K562 (cell line): ENCODE measurements at regions not wholly inside any gene's neighbourhood (a gene's known extent, or its start where the extent isn't known, plus 50 kb on each side); places are given as distances from the start of the nearest gene placed in this dataset.

Experiments used
- ATAC-seq: fragments of 200-7000 bp; cut with Tn5 transposase; 3 replicates; pipeline ENCODE4 v1.9.1; 2020; ENCODE audit warnings: moderate library complexity
- BruUV-seq: library from RNA; stranded (reverse); fragments of 400-500 nt; replicated peaks from 2 replicates; lab custom pipeline; 2021; lab: Mats Ljungman, UMichigan
- CTCF ChIA-PET: fragments of 300-600 bp; formaldehyde crosslinking; extraction: SDS; loops from one replicate; lab custom pipeline; 2021; ENCODE audit warnings: low intra/inter-chr PET ratio; lab: Yijun Ruan, JAX
- POLR2A ChIA-PET: fragments of 300-600, 350-650 bp; sonication (Branson Sonifier 250); formaldehyde crosslinking; extraction: SDS; loops from one replicate; lab custom pipeline; 2021; ENCODE audit warnings: antibody characterized with exemption, inconsistent platforms; lab: Yijun Ruan, JAX
- DNase-seq, 4 experiments: peaks; one replicate each; pipeline versions ENCODE4 v3.0.0 to v3.0.0-alpha.2; 2011 to 2018; ENCODE audit warnings: low spot score in 3 of 4, mixed read lengths in 3 of 4; ENCODE audit errors: extremely low read depth in 1 of 4
- FAIRE-seq: peaks from 2 replicates; lab custom pipeline; 2011; peaks lifted over from hg19 to GRCh38; lab: Jason Lieb, UNC
- H2AFZ ChIP-seq: 2 replicates; pipeline ENCODE4 v1.6.0; 2011; ENCODE audit warnings: low read depth, low read length, control low read depth, inconsistent platforms
- H3K27ac ChIP-seq: fragments of 200-600 bp; 3 replicates; pipeline ENCODE4 v1.8.0; 2011; ENCODE audit warnings: low read depth, mild to moderate bottlenecking, control low read depth, inconsistent platforms, low read length, moderate library complexity, mixed read lengths; ENCODE audit errors: extremely low read depth
- H3K27me3 ChIP-seq, 2 experiments: fragments of 300-600 bp in 1 of 2; 2 replicates in 1 of 2; 3 replicates in 1 of 2; pipeline versions ENCODE4 v1.6.0 to v1.8.0; 2011; ENCODE audit warnings: inconsistent platforms in 2 of 2, low read length in 2 of 2, mild to moderate bottlenecking in 1 of 2, mixed read lengths in 1 of 2, moderate library complexity in 1 of 2; ENCODE audit not compliant: control insufficient read depth in 2 of 2, insufficient read depth in 2 of 2
- H3K36me3 ChIP-seq: fragments of 300-600 bp; 3 replicates; pipeline ENCODE4 v1.8.0; 2011; ENCODE audit warnings: mild to moderate bottlenecking, low read length, inconsistent platforms; ENCODE audit not compliant: control insufficient read depth, insufficient read depth
- H3K4me1 ChIP-seq, 2 experiments: fragments of 200-600 bp in 1 of 2; replicated peaks in 1 of 2; 2 replicates in 1 of 2; 3 replicates in 1 of 2; pipeline versions ENCODE4 v1.5.1 to v1.8.0; 2011; ENCODE audit warnings: inconsistent platforms in 2 of 2, low read length in 2 of 2, mild to moderate bottlenecking in 1 of 2, mixed read lengths in 1 of 2, moderate library complexity in 1 of 2; ENCODE audit not compliant: control insufficient read depth in 2 of 2, insufficient read depth in 2 of 2
- H3K4me2 ChIP-seq: 2 replicates; pipeline ENCODE4 v1.6.1; 2011; ENCODE audit warnings: low read length, control low read depth, inconsistent platforms, mixed read lengths; ENCODE audit not compliant: insufficient read depth
- H3K4me3 ChIP-seq: fragments of 200-600 bp; sonication (generic), shearing (Covaris generic); 2 replicates; pipeline ENCODE4 v1.5.1; 2016; ENCODE audit warnings: control low read depth, inconsistent platforms
- H3K79me2 ChIP-seq: fragments of 200-600 bp; 3 replicates; pipeline ENCODE4 v1.8.0; 2011; ENCODE audit warnings: low read length, inconsistent platforms; ENCODE audit not compliant: control insufficient read depth, insufficient read depth
- H3K9ac ChIP-seq, 2 experiments: 2 replicates each; pipeline versions ENCODE4 v1.6.0 to v1.6.1; 2011; ENCODE audit warnings: low read depth in 2 of 2, low read length in 2 of 2, control low read depth in 1 of 2, inconsistent platforms in 1 of 2, mild to moderate bottlenecking in 1 of 2, mixed read lengths in 1 of 2; ENCODE audit not compliant: insufficient read depth in 1 of 2
- H3K9me1 ChIP-seq: one replicate; pipeline ENCODE4 v1.6.0; 2011; ENCODE audit warnings: inconsistent platforms, mild to moderate bottlenecking, low read length, moderate library complexity; ENCODE audit not compliant: control insufficient read depth, insufficient read depth
- H3K9me3 ChIP-seq: replicated peaks from 2 replicates; pipeline ENCODE4 v1.5.1; 2011; ENCODE audit warnings: low read depth, low read length, inconsistent platforms; ENCODE audit not compliant: control insufficient read depth, insufficient read depth
- H4K20me1 ChIP-seq: replicated peaks from 2 replicates; pipeline ENCODE4 v1.6.1; 2011; ENCODE audit warnings: low read length, inconsistent platforms, mixed read lengths; ENCODE audit not compliant: control insufficient read depth, insufficient read depth
- C11orf30 ChIP-seq: fragments of 450-650 bp; IDR thresholded peaks from 2 replicates; pipeline ENCODE4 v1.6.1; 2016; ENCODE audit warnings: low read depth, mild to moderate bottlenecking
- CAMTA2 ChIP-seq: fragments of 250-450 bp; sonication (Bioruptor Pico); conservative IDR thresholded peaks from 2 replicates; pipeline ENCODE4 v1.5.1; 2022
- ELF4 ChIP-seq: fragments of 450-650 bp; formaldehyde crosslinking; IDR thresholded peaks from 2 replicates; pipeline ENCODE4 v1.4.0; 2022; ENCODE audit warnings: missing genetic modification characterization
- FOS ChIP-seq: IDR thresholded peaks from 3 replicates; pipeline ENCODE4 v1.6.1; 2011; ENCODE audit not compliant: insufficient read length; ENCODE audit errors: extremely low read depth
- GTF2F1 ChIP-seq: IDR thresholded peaks from 2 replicates; pipeline ENCODE4 v1.6.1; 2011; ENCODE audit warnings: low read depth, low read length, improper control_type of control experiment
- KDM5B ChIP-seq: fragments of 200-600 bp; sonication (generic); IDR thresholded peaks from 2 replicates; pipeline ENCODE4 v1.6.1; 2012; ENCODE audit warnings: low read depth, mild to moderate bottlenecking, moderate library complexity, low read length, control low read depth, inconsistent platforms; ENCODE audit not compliant: insufficient replicate concordance
- MCM7 ChIP-seq, 2 experiments: fragments of 450-650 bp; IDR thresholded peaks; 2 replicates each; pipeline ENCODE4 v1.6.1; 2016 to 2018
- MYBL2 ChIP-seq, 2 experiments: fragments of 450-650 bp in 1 of 2; sonication (generic) in 1 of 2; formaldehyde crosslinking in 1 of 2; IDR thresholded peaks; 2 replicates each; pipeline versions ENCODE4 v1.6.1 to v1.8.1; 2017 to 2022; ENCODE audit warnings: borderline replicate concordance in 1 of 2, inconsistent platforms in 1 of 2, low read depth in 1 of 2, mild to moderate bottlenecking in 1 of 2, missing genetic modification reagents in 1 of 2, moderate library complexity in 1 of 2
- NFRKB ChIP-seq: fragments of 450-650 bp; IDR thresholded peaks from 2 replicates; pipeline ENCODE4 v1.6.1; 2016; ENCODE audit warnings: low read depth
- SMC3 ChIP-seq: conservative IDR thresholded peaks from 2 replicates; pipeline ENCODE4 v1.6.1; 2011; ENCODE audit warnings: low read depth, low read length, improper control_type of control experiment; ENCODE audit not compliant: insufficient read depth
- TCF3 ChIP-seq: sonication (generic); formaldehyde crosslinking; IDR thresholded peaks from 2 replicates; pipeline ENCODE4 v1.4.0; 2020; ENCODE audit warnings: mild to moderate bottlenecking, missing genetic modification reagents
- U2AF2 ChIP-seq: fragments of 200-400 bp; formaldehyde crosslinking; optimal IDR thresholded peaks from 2 replicates; pipeline ENCODE3; 2017; ENCODE audit warnings: low read depth, mild to moderate bottlenecking, low read length
- YY1 ChIP-seq, 3 experiments: IDR thresholded peaks; 2 replicates each; pipeline ENCODE4 v1.6.1; 2011; ENCODE audit warnings: low read length in 2 of 3, mild to moderate bottlenecking in 2 of 3, moderate library complexity in 2 of 3, borderline replicate concordance in 1 of 3, control low read depth in 1 of 3, low read depth in 1 of 3; ENCODE audit not compliant: insufficient read depth in 3 of 3, insufficient replicate concordance in 2 of 3, control insufficient read depth in 1 of 3, insufficient read length in 1 of 3; ENCODE audit errors: extremely low read depth in 1 of 3
- ZFX ChIP-seq: sonication (generic); formaldehyde crosslinking; IDR thresholded peaks from 2 replicates; pipeline ENCODE4 v1.8.0; 2022; ENCODE audit warnings: mild to moderate bottlenecking, missing genetic modification reagents, moderate library complexity
- ZNF134 ChIP-seq: fragments of 250-450 bp; sonication (Bioruptor Pico); conservative IDR thresholded peaks from 2 replicates; pipeline ENCODE4 v1.4.0; 2020
- ZNF408 ChIP-seq: fragments of 250-450 bp; sonication (Bioruptor Pico); IDR thresholded peaks from 2 replicates; pipeline ENCODE4 v1.4.0; 2020; ENCODE audit warnings: low read depth, mild to moderate bottlenecking, moderate library complexity
- whole genome bisulfite sequencing: fragments of 100-300 bp; shearing (Covaris generic); methylation state at CpG from one replicate; pipeline ENCODE4 v1.1.6; 2016; ENCODE audit warnings: low coverage, mixed read lengths; ENCODE audit not compliant: insufficient coverage; ENCODE audit errors: missing lambda C conversion rate; 5-methylcytosine and 5-hydroxymethylcytosine counted together
- in situ Hi-C: fragments of 300-500 bp; cut with MboI; formaldehyde crosslinking; loops from 4 replicates; pipeline ENCODE4 v1.15.0; 2018; ENCODE audit warnings: inconsistent platforms, mixed read lengths
- intact Hi-C: fragments of 100-400 bp; cut with micrococcal nuclease; formaldehyde crosslinking; loops from 2 replicates; pipeline ENCODE4 v1.14.2; 2022
- TF ChIP-seq, protein P1 (sequence below): sonication (generic); formaldehyde crosslinking; IDR thresholded peaks from 2 replicates; pipeline ENCODE4 v1.9.0; 2022; ENCODE audit warnings: mild to moderate bottlenecking, missing genetic modification reagents
- TF ChIP-seq, protein P2 (sequence below): sonication (generic); formaldehyde crosslinking; IDR thresholded peaks from 2 replicates; pipeline ENCODE4 v1.8.1; 2023; ENCODE audit warnings: mild to moderate bottlenecking, missing genetic modification reagents
- TF ChIP-seq, protein P3 (sequence below), 3 experiments: fragments of 200-800 bp in 1 of 3; sonication (Bioruptor generic) in 1 of 3; sonication (generic) in 1 of 3; formaldehyde crosslinking in 1 of 3; IDR thresholded peaks; 2 replicates each; pipeline versions ENCODE4 v1.6.1 to v1.8.0; 2016 to 2022; ENCODE audit warnings: mild to moderate bottlenecking in 2 of 3, missing compliant biosample characterization in 2 of 3, missing genetic modification characterization in 2 of 3, missing genetic modification reagents in 1 of 3

DNA sequence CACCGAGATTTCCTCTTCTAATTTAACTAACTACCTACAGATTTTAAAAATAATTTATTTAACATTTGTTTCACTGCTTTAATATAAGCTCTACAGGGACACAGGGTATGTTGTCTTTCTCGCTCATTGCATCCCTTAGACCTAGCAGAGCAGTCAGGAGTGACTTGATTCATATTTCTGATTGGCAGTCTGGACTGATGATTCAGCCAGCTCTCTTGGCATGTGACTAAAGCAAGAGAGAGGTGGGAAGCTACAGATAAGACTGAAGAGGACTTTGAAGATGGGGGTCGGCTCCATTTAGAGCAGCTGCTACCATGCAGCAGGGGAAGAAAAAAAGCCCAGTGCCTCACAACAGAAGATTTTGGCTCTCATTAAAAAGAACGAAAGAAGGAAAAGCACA lies 173.4 kb upstream of the STK32A start:
- Histone ChIP-seq H3K9me3 (no peaks in the 10 kb centered on the region), H4K20me1 (no peaks in the 10 kb centered on the region), H3K4me2 (no peak overlapping the region), H3K4me1 (no peaks in the 10 kb centered on the region), H3K4me3 (no peak overlapping the region), H2AFZ (no peak overlapping the region), H3K9ac (no peak overlapping the region), H3K79me2 (no peaks in the 10 kb centered on the region), H3K27ac (no peak overlapping the region), H3K27me3 (no peaks in the 10 kb centered on the region), H3K9me1 (no peaks in the 10 kb centered on the region), H3K36me3 (no peaks in the 10 kb centered on the region)
- ChIA-PET POLR2A (no interaction called here), CTCF (no interaction called here)
- in situ Hi-C loops = no loop called here
- DNase-seq = no peak
- intact Hi-C loops = no loop called here
- no peak for FAIRE-seq
- TF ChIP-seq ELF4 (CRISPR knock-in tag) (no peak), YY1 (IDR thresholded peaks at IDR 0.05; ENCODE audit: borderline replicate concordance in 1 of 3, control insufficient read depth in 1 of 3, extremely low read depth in 1 of 3, insufficient read depth in 3 of 3, insufficient read length in 1 of 3, insufficient replicate concordance in 2 of 3, low read depth in 1 of 3, low read length in 2 of 3) (no peak), MCM7 (IDR thresholded peaks at IDR 0.05) (no peak), U2AF2 (no peak), FOS (no peak), MYBL2 (IDR thresholded peaks at IDR 0.05; ENCODE audit: low read depth) (no peak), MYBL2 (CRISPR knock-in tag; IDR thresholded peaks at IDR 0.05; ENCODE audit: borderline replicate concordance) (no peak), NFRKB (no peak), C11orf30 (no peak), CAMTA2 (CRISPR knock-in tag) (no peak), ZNF408 (CRISPR knock-in tag) (no peak), SMC3 (no peak), ZNF134 (CRISPR knock-in tag) (no peak), KDM5B (no peak), GTF2F1 (no peak), ZFX (CRISPR knock-in tag) (no peak), TCF3 (CRISPR knock-in tag) (no peak)
- TF ChIP-seq, protein P1, sequence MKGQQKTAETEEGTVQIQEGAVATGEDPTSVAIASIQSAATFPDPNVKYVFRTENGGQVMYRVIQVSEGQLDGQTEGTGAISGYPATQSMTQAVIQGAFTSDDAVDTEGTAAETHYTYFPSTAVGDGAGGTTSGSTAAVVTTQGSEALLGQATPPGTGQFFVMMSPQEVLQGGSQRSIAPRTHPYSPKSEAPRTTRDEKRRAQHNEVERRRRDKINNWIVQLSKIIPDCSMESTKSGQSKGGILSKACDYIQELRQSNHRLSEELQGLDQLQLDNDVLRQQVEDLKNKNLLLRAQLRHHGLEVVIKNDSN = no peak
- TF ChIP-seq, protein P2, sequence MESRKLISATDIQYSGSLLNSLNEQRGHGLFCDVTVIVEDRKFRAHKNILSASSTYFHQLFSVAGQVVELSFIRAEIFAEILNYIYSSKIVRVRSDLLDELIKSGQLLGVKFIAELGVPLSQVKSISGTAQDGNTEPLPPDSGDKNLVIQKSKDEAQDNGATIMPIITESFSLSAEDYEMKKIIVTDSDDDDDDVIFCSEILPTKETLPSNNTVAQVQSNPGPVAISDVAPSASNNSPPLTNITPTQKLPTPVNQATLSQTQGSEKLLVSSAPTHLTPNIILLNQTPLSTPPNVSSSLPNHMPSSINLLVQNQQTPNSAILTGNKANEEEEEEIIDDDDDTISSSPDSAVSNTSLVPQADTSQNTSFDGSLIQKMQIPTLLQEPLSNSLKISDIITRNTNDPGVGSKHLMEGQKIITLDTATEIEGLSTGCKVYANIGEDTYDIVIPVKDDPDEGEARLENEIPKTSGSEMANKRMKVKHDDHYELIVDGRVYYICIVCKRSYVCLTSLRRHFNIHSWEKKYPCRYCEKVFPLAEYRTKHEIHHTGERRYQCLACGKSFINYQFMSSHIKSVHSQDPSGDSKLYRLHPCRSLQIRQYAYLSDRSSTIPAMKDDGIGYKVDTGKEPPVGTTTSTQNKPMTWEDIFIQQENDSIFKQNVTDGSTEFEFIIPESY (CRISPR knock-in tag) = no peak
- TF ChIP-seq, protein P3, sequence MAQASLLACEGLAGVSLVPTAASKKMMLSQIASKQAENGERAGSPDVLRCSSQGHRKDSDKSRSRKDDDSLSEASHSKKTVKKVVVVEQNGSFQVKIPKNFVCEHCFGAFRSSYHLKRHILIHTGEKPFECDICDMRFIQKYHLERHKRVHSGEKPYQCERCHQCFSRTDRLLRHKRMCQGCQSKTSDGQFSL (CRISPR knock-in tag; IDR thresholded peaks at IDR 0.05) = no peak
- TF ChIP-seq, protein P3 (tag; IDR thresholded peaks at IDR 0.05) = no peak
- BruUV-seq = no TSS peak
- 0% methylated on average over 4 of the region's 4 CpGs for WGBS
- no peak for ATAC-seq
